Endodermal cell (in vitro differentiated cells): ENCODE measurements at regions not wholly inside any gene's neighbourhood (a gene's known extent, or its start where the extent isn't known, plus 50 kb on each side); places are given as distances from the start of the nearest gene placed in this dataset.

ENCODE experiments used
- DNase-seq: peaks from one replicate; pipeline ENCODE4 v3.0.0-alpha.2; 2017
- H3K27ac ChIP-seq: 2 replicates; pipeline ENCODE4 v1.5.1; 2013; ENCODE audit warnings: mild to moderate bottlenecking, low read depth, low read length, moderate library complexity
- H3K27me3 ChIP-seq: 2 replicates; pipeline ENCODE4 v1.6.1; 2013; ENCODE audit warnings: mild to moderate bottlenecking, low read length, moderate library complexity; ENCODE audit not compliant: insufficient read depth, control insufficient read depth, poor library complexity, severe bottlenecking
- H3K36me3 ChIP-seq: 2 replicates; pipeline ENCODE4 v1.7.0; 2013; ENCODE audit warnings: mild to moderate bottlenecking, low read length, moderate library complexity; ENCODE audit not compliant: control insufficient read depth, insufficient read depth
- H3K4me1 ChIP-seq: one replicate; pipeline ENCODE4 v1.7.0; 2013; ENCODE audit warnings: low read length; ENCODE audit not compliant: control insufficient read depth, insufficient read depth
- H3K4me3 ChIP-seq: 2 replicates; pipeline ENCODE4 v1.5.1; 2013; ENCODE audit warnings: mild to moderate bottlenecking, low read length, moderate library complexity
- H3K9ac ChIP-seq: 2 replicates; pipeline ENCODE4 v1.6.1; 2013; ENCODE audit warnings: mild to moderate bottlenecking, low read length, moderate library complexity; ENCODE audit not compliant: poor library complexity, severe bottlenecking; ENCODE audit errors: extremely low read depth
- H3K9me3 ChIP-seq: 2 replicates; pipeline ENCODE4 v1.6.1; 2013; ENCODE audit warnings: mild to moderate bottlenecking, low read length, moderate library complexity; ENCODE audit not compliant: control insufficient read depth
- H3K27ac Mint-ChIP-seq: 2 replicates; pipeline ENCODE4 v1.8.0; 2020; ENCODE audit warnings: mixed read lengths
- H3K27me3 Mint-ChIP-seq: 2 replicates; pipeline ENCODE4 v1.8.0; 2021; ENCODE audit warnings: mild to moderate bottlenecking, mixed read lengths; ENCODE audit not compliant: insufficient read depth
- H3K36me3 Mint-ChIP-seq: 2 replicates; pipeline ENCODE4 v1.8.0; 2020; ENCODE audit warnings: low read depth, mixed read lengths
- H3K4me1 Mint-ChIP-seq: 2 replicates; pipeline ENCODE4 v1.8.0; 2020; ENCODE audit warnings: mixed read lengths
- H3K4me3 Mint-ChIP-seq: 2 replicates; pipeline ENCODE4 v1.8.0; 2020; ENCODE audit warnings: mild to moderate bottlenecking, moderate library complexity, mixed read lengths
- H3K9me3 Mint-ChIP-seq: 2 replicates; pipeline ENCODE4 v1.8.0; 2020; ENCODE audit warnings: mild to moderate bottlenecking, mixed read lengths
- CTCF ChIP-seq: fragments of 200-600 bp; sonication (generic); conservative IDR thresholded peaks from 2 replicates; pipeline ENCODE4 v1.5.0; 2021; ENCODE audit warnings: antibody characterized with exemption, mild to moderate bottlenecking
- WGBS, 2 experiments: methylation state at CpG; one replicate each; pipeline versions ENCODE4 v1.1.5 to v1.1.7; 2013; ENCODE audit warnings: missing lambda C conversion rate in 2 of 2, mixed read lengths in 1 of 2; ENCODE audit not compliant: insufficient coverage in 1 of 2, insufficient read length in 1 of 2; 5-methylcytosine and 5-hydroxymethylcytosine counted together

GRCh38 chr12:75611041-75611440 is 99.6 kb upstream of the KRR1 start:
- Mint-ChIP-seq H3K9me3 (peaks cover 8% of the 10 kb centered on the region), H3K27ac (no peak overlapping the region), H3K36me3 (no peaks in the 10 kb centered on the region), H3K27me3 (no peaks in the 10 kb centered on the region), H3K4me3 (no peak overlapping the region), H3K4me1 (no peaks in the 10 kb centered on the region)
- H3K36me3 ChIP-seq, result no peaks in the 10 kb centered on the region
- H3K27ac ChIP-seq, result no peak overlapping the region
- no peaks in the 10 kb centered on the region for H3K4me1 ChIP-seq
- no peak overlapping the region for H3K9ac ChIP-seq
- peak; percentile 47 for TF ChIP-seq CTCF
- no peak overlapping the region for H3K4me3 ChIP-seq
- H3K9me3 ChIP-seq, result no peaks in the 10 kb centered on the region
- DNase-seq, result peak; percentile 64
- 91 to 100% methylated on average over 2 to 4 of the region's 4 CpGs for WGBS, 2 experiments
- no peaks in the 10 kb centered on the region for H3K27me3 ChIP-seq

DNA sequence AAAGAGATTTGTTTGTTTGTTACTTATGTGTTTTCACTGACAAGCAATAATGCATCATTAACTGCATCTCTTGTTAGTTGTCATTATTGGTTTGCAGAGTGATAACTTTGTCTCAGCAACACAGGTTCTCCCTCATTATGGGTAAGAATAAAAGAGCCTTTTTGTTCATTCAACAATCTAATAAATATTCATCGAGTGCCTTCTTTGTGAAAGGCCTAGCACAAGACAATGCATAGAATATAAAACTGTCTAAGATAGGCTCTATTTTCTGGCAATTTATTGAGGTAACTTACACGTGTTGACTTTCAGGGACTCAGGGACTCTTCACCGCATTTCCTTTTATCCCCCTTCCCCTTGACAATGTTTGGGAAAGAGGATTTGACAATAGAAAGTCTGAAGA is 95.5 kb upstream of the KRR1 start:
- H3K36me3 ChIP-seq, result no peaks in the 10 kb centered on the region

GRCh38 chr12:75606151-75606550 is 94.7 kb upstream of the KRR1 start:
- Histone ChIP-seq H3K36me3 (no peaks in the 10 kb centered on the region), H3K9ac (no peak overlapping the region), H3K4me3 (no peak overlapping the region), H3K4me1 (no peaks in the 10 kb centered on the region), H3K27ac (no peak overlapping the region), H3K9me3 (no peaks in the 10 kb centered on the region), H3K27me3 (no peaks in the 10 kb centered on the region)
- Mint-ChIP-seq H3K27me3 (no peaks in the 10 kb centered on the region), H3K36me3 (no peaks in the 10 kb centered on the region), H3K4me3 (no peak overlapping the region), H3K27ac (no peak overlapping the region), H3K4me1 (no peaks in the 10 kb centered on the region), H3K9me3 (no peaks in the 10 kb centered on the region)
- 92 to 100% methylated on average over 2 of the region's 2 CpGs for WGBS, 2 experiments
- no peak for DNase-seq
- TF ChIP-seq CTCF, result no peak

More for the DNA sequence above, 95.5 kb upstream of the KRR1 start:
- DNase-seq, result no peak
- no peaks in the 10 kb centered on the region for H3K4me1 Mint-ChIP-seq
- WGBS, 2 experiments, result 85% methylated on average over 3 of the region's 3 CpGs; no CpG with 5 or more reads in 1 of the 2 experiments
- Histone ChIP-seq H3K4me3 (no peak overlapping the region), H3K9me3 (no peaks in the 10 kb centered on the region), H3K27ac (peak overlapping the region; percentile 29), H3K27me3 (no peaks in the 10 kb centered on the region), H3K4me1 (no peaks in the 10 kb centered on the region), H3K9ac (no peak overlapping the region)
- no peaks in the 10 kb centered on the region for H3K36me3 Mint-ChIP-seq
- no peak overlapping the region for H3K4me3 Mint-ChIP-seq
- TF ChIP-seq CTCF, result no peak
- H3K9me3 Mint-ChIP-seq, result no peaks in the 10 kb centered on the region
- H3K27me3 Mint-ChIP-seq, result no peaks in the 10 kb centered on the region
- H3K27ac Mint-ChIP-seq, result no peak overlapping the region
